ENCODE measurements at regions not wholly inside any gene's neighbourhood (a gene's known extent, or its start where the extent isn't known, plus 50 kb on each side); places are given as distances from the start of the nearest gene placed in this dataset.
"Not testable (repeated sequence)": the region's sequence is repeated elsewhere in the genome, so short reads cannot be mapped to it uniquely, and the experiment has no call there.

- Histone ChIP-seq H3K4me3 (ENCODE audit: insufficient read depth, low read length, poor library complexity, severe bottlenecking) (no peak overlapping the region), H3K9ac (ENCODE audit: low read length) (no peak overlapping the region), H3K27ac (ENCODE audit: low read depth, low read length) (no peak overlapping the region), H3F3A (ENCODE audit: insufficient read depth) (no peaks in the 10 kb centered on the region), H3K9me2 (replicated peaks; ENCODE audit: insufficient read depth, low read length) (no peaks in the 10 kb centered on the region), H3K36me3 (ENCODE audit: low read length) (no peaks in the 10 kb centered on the region), H2AFZ (ENCODE audit: low read depth, low read length, severe bottlenecking) (no peak overlapping the region), H4K20me1 (ENCODE audit: low read depth, low read length) (no peaks in the 10 kb centered on the region), H3K27me3 (ENCODE audit: low read length) (no peaks in the 10 kb centered on the region), H3K79me2 (ENCODE audit: insufficient read depth, low read length) (no peaks in the 10 kb centered on the region), H3K9me3 (ENCODE audit: insufficient read depth, low read length) (no peaks in the 10 kb centered on the region), H3K4me2 (ENCODE audit: low read depth, low read length, poor library complexity, severe bottlenecking) (no peak overlapping the region)
- no peak for TF ChIP-seq EZH2phosphoT487 (conservative IDR thresholded peaks at IDR 0.05; ENCODE audit: low read length)
- TF ChIP-seq CTCF (IDR thresholded peaks at IDR 0.05; ENCODE audit: insufficient read depth, low read length, poor library complexity, severe bottlenecking): no peak
Measured at GRCh38 chr3:94372026-94372425, 309.2 kb downstream of the NSUN3 start.

GRCh38 chr3:94373456-94373855 lies 310.6 kb downstream of the NSUN3 start:
- Histone ChIP-seq H3K36me3 (ENCODE audit: low read length) (no peaks in the 10 kb centered on the region), H3F3A (ENCODE audit: insufficient read depth) (no peaks in the 10 kb centered on the region), H4K20me1 (ENCODE audit: low read depth, low read length) (no peaks in the 10 kb centered on the region), H3K27ac (ENCODE audit: low read depth, low read length) (no peak overlapping the region), H3K27me3 (ENCODE audit: low read length) (no peaks in the 10 kb centered on the region), H2AFZ (ENCODE audit: low read depth, low read length, severe bottlenecking) (no peak overlapping the region), H3K9ac (ENCODE audit: low read length) (no peak overlapping the region), H3K9me3 (ENCODE audit: insufficient read depth, low read length) (no peaks in the 10 kb centered on the region), H3K4me3 (ENCODE audit: insufficient read depth, low read length, poor library complexity, severe bottlenecking) (no peak overlapping the region), H3K4me2 (ENCODE audit: low read depth, low read length, poor library complexity, severe bottlenecking) (no peak overlapping the region), H3K79me2 (ENCODE audit: insufficient read depth, low read length) (no peaks in the 10 kb centered on the region), H3K9me2 (replicated peaks; ENCODE audit: insufficient read depth, low read length) (no peaks in the 10 kb centered on the region)
- TF ChIP-seq EZH2phosphoT487 (conservative IDR thresholded peaks at IDR 0.05; ENCODE audit: low read length) (no peak), CTCF (IDR thresholded peaks at IDR 0.05; ENCODE audit: insufficient read depth, low read length, poor library complexity, severe bottlenecking) (no peak)

- TF ChIP-seq EZH2phosphoT487 (conservative IDR thresholded peaks at IDR 0.05; ENCODE audit: low read length) (no peak), CTCF (IDR thresholded peaks at IDR 0.05; ENCODE audit: insufficient read depth, low read length, poor library complexity, severe bottlenecking) (no peak)
- no peak overlapping the region for H2AFZ ChIP-seq (ENCODE audit: low read depth, low read length, severe bottlenecking)
- no peak overlapping the region for H3K4me3 ChIP-seq (ENCODE audit: insufficient read depth, low read length, poor library complexity, severe bottlenecking)
- no peaks in the 10 kb centered on the region for H3K27me3 ChIP-seq (ENCODE audit: low read length)
- H3K79me2 ChIP-seq (ENCODE audit: insufficient read depth, low read length): no peaks in the 10 kb centered on the region
- H3K9me3 ChIP-seq (ENCODE audit: insufficient read depth, low read length): no peaks in the 10 kb centered on the region
- H3K27ac ChIP-seq (ENCODE audit: low read depth, low read length): no peak overlapping the region
- H3K9ac ChIP-seq (ENCODE audit: low read length): no peak overlapping the region
- no peaks in the 10 kb centered on the region for H3F3A ChIP-seq (ENCODE audit: insufficient read depth)
- no peaks in the 10 kb centered on the region for H3K9me2 ChIP-seq (replicated peaks; ENCODE audit: insufficient read depth, low read length)
- H3K36me3 ChIP-seq (ENCODE audit: low read length): no peaks in the 10 kb centered on the region
- no peaks in the 10 kb centered on the region for H4K20me1 ChIP-seq (ENCODE audit: low read depth, low read length)
- H3K4me2 ChIP-seq (ENCODE audit: low read depth, low read length, poor library complexity, severe bottlenecking): no peak overlapping the region
Measured at GRCh38 chr3:94374439-94375161, 311.7 kb downstream of the NSUN3 start.

- H2AFZ ChIP-seq (ENCODE audit: low read depth, low read length, severe bottlenecking); H3K9me3 ChIP-seq (ENCODE audit: insufficient read depth, low read length); H3K79me2 ChIP-seq (ENCODE audit: insufficient read depth, low read length); H3K27ac ChIP-seq (ENCODE audit: low read depth, low read length); H3K36me3 ChIP-seq (ENCODE audit: low read length); H4K20me1 ChIP-seq (ENCODE audit: low read depth, low read length); H3K4me3 ChIP-seq (ENCODE audit: insufficient read depth, low read length, poor library complexity, severe bottlenecking); H3F3A ChIP-seq (ENCODE audit: insufficient read depth); H3K4me2 ChIP-seq (ENCODE audit: low read depth, low read length, poor library complexity, severe bottlenecking); H3K27me3 ChIP-seq (ENCODE audit: low read length); H3K9ac ChIP-seq (ENCODE audit: low read length); H3K9me2 ChIP-seq (replicated peaks; ENCODE audit: insufficient read depth, low read length): not testable (repeated sequence)
Measured at GRCh38 chr3:94377123-94377696, 314.3 kb downstream of the NSUN3 start.

GRCh38 chr3:94377863-94378262 lies 315.0 kb downstream of the NSUN3 start:
- not testable (repeated sequence) for H3K9ac ChIP-seq (ENCODE audit: low read length); H3K9me3 ChIP-seq (ENCODE audit: insufficient read depth, low read length); H3K4me3 ChIP-seq (ENCODE audit: insufficient read depth, low read length, poor library complexity, severe bottlenecking); H3K36me3 ChIP-seq (ENCODE audit: low read length); H3K27me3 ChIP-seq (ENCODE audit: low read length); H2AFZ ChIP-seq (ENCODE audit: low read depth, low read length, severe bottlenecking); H3K27ac ChIP-seq (ENCODE audit: low read depth, low read length); H4K20me1 ChIP-seq (ENCODE audit: low read depth, low read length); H3F3A ChIP-seq (ENCODE audit: insufficient read depth); H3K9me2 ChIP-seq (replicated peaks; ENCODE audit: insufficient read depth, low read length); H3K4me2 ChIP-seq (ENCODE audit: low read depth, low read length, poor library complexity, severe bottlenecking); H3K79me2 ChIP-seq (ENCODE audit: insufficient read depth, low read length)
